NCI-H2227 (cell line): ENCODE measurements at regions not wholly inside any gene's neighbourhood (a gene's known extent, or its start where the extent isn't known, plus 50 kb on each side); places are given as distances from the start of the nearest gene placed in this dataset.

ENCODE experiments used
- DNase-seq: peaks from one replicate; lab custom pipeline; 2025; ENCODE audit not compliant: unreplicated experiment; lab: John Stamatoyannopoulos, UW

GRCh38 chr2:120600335-120600734 is 135.3 kb upstream of the GLI2 start:
- DNase-seq = no peak

DNA sequence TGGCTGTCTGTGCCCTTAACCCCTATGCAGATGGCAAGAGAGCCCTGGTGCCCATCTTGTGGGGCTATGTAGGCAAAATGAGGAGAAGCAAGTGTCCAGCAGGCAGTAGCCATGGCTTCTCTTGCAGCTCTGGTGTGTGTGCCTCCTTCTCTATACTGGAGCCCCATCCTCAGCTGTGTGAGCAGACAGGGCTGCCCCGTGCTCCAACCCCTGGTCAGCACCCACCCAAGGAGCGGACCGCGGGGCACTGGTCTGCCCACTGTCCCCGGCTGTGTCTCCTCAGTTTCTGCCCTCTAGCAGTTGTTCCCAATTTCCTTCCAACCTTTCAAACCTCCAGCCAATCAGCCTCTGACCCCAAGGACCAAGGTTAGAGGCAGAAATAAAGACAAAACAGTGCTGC is 134.9 kb upstream of the GLI2 start:
- no peak for DNase-seq

DNA sequence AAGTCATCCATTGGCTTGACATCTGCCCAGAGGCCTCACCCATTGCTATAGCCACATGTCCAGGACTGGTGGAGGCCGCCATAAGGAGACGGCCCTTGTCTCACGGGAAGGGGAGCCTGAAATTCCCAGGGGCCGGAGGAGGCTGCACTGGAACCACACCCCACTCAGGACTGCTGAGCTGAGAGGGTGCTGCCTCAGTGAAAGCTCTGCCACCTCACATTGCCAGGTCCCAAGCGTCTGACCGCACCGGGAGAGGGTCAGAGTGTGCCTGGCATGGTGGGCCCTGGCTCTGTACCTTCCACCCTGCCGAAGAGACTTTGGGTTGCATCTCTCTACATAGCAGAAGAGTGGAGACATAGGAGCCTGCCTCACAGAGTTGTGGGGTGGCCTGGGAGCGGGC is 134.1 kb upstream of the GLI2 start:
- DNase-seq = no peak

GRCh38 chr2:120602251-120602650 is 133.4 kb upstream of the GLI2 start:
- no peak for DNase-seq

- DNase-seq = no peak
Measured at GRCh38 chr2:120604767-120605166, 130.9 kb upstream of the GLI2 start.

DNA sequence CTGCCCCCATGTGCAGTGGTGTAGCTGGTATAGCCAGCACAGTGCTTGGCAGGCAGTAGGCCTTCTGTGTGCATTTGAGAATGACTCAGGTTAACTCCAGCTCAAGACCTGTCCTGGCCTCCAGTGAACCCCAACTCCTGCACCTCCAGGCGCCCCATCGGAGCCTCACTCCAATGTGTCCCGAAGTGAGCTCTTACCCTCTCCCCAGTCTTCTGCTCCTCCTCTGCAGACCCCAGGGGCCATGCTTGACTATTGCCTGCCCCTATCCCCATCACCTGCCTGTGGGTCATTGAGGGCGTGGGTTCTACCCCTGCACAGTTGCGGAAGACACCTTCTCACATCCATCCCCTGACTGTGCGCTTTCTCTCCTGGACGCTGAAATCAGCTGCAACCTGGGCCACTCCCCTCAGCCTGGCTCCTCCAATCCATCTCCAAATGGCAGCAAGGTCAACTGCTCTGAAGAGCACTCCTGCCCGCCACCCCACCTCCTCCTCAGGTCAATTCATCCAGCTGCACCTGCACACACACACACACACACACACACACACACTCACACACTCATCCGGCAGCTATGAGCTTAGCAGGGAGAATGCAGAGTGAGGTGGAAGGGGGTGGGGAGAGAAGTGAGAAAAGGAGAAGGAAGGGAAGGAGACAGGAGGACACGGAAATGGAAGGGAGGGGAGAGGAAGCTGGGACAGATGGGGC is 130.3 kb upstream of the GLI2 start:
- DNase-seq = no peak

DNA sequence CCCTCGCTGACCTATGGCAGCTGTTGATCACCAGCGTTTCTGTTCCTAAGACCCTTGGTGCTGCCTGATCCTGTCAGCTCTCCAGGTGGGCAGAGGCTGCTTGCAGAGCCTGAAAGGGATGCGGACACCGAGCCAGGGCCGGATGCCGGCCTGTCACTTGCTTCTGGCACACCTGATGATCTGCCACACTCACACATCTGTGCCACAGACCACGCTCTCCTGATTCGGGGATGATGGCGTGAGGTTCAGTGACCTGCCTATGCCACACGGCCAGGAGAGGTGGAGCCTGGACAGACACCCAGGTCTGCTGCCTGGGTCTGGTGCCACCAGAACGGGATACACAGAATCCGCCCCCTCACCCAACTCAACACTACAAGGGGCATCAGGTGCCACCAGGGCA is 129.4 kb upstream of the GLI2 start:
- no peak for DNase-seq

- DNase-seq = no peak
Measured at GRCh38 chr2:120606931-120607330, 128.7 kb upstream of the GLI2 start.

DNA sequence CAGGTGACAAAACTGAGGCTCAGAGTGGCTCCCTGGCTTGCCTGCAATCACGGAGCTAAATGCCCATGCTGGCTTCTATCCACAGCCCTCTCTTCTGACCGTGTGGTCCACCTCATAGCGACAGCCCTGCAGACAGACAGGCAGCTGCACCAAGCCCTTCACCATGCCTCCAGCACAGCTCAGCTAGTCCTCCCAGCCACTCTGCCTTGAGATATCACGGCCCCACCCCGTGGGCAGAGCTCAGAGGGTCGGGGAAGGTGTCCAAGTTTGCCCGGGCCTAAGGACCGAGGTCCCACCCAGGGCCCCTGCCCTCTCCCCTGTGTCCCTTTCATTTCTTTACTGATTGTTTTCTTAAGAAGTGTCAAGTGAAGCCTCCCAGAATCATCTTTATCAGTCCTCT is 128.2 kb upstream of the GLI2 start:
- DNase-seq = no peak

GRCh38 chr2:120607996-120608395 is 127.7 kb upstream of the GLI2 start:
- no peak for DNase-seq

- no peak for DNase-seq
Measured at GRCh38 chr2:120609826-120610395, 125.8 kb upstream of the GLI2 start.

- DNase-seq = no peak
Measured at GRCh38 chr2:120611016-120611415, 124.7 kb upstream of the GLI2 start.

- DNase-seq = no peak
Measured at GRCh38 chr2:120611961-120612360, 123.7 kb upstream of the GLI2 start.

- DNase-seq = no peak
Measured at GRCh38 chr2:120612471-120612870, 123.2 kb upstream of the GLI2 start.

- no peak for DNase-seq
Measured at GRCh38 chr2:120612931-120613330, 122.7 kb upstream of the GLI2 start.

DNA sequence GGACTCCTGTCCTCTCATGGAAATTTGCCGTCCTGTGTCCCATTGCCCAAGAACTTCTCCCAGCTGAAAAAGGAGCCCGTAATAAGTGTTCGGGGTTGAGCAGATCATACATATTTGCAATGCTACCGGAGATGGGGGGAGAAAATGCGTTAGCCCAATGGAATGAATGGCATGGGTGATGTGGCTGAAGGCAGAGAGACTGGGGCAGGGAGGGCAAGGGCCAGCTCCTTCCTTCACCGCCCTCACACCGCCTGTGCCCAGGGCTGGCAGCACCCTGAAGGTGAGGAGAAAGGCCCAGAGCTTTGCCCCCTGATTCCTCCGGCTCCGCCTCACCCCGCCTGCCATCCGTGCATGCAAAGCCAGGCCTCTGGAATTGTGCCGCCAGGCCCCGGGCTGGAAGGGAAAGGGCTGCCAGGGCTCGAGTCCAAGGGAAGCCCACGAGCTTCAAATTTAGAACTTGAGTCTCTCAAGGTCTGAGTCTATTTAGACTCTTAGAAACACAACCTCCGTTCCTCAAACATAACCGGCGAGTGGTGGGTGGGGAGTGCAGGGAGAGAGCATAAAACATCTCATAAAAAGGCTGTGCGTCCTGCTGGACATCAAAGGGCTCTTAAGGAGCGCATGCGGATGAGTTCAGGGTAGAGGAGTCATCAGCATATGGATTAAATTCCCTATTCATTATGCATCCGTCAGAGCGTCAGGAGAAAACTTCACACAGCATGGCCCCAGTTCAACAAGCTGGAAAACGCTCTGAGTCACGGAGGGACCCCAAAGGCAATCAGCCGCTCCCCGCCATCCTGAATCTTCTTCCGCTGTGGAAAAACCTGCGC is 121.7 kb upstream of the GLI2 start:
- no peak for DNase-seq

- DNase-seq = no peak
Measured at GRCh38 chr2:120614901-120615300, 120.8 kb upstream of the GLI2 start.

DNA sequence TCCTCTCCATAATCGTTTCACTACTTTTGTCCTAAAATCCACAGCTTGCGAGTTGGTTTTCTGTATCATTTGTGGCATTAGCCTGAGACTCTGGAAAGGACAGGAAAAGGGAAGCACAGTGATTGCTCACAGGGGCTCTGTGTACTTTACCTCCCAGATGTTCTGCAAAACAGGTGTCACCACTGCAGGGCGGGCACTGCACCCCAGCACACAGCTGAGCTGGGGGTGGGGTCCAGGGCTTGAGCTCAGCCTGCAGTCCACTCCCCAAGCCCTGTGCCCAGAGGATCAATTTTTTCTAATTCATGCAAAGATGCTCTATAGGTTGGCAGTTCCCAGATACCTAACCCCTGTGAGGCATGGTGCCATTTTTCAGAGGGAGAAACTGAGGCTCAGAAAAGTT is 119.4 kb upstream of the GLI2 start:
- DNase-seq = no peak

DNA sequence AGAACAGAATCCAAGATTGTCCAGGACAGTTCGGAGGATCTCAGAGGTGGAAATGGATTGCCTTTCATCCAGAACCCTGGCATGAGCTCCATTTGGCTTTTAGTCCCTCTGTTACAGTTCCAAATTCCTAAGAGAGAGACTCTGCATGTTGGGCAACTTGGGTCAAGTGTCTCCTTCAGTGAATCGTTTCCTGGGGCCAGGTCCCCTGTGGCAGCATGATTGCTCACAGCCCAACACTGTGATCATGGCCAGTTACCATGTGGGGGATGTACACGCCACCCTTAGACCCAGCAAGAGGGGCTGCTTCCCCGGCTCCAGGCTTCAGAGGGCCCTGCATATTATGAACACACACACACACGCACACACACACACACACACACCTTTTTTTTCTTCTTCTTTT is 118.6 kb upstream of the GLI2 start:
- no peak for DNase-seq

DNA sequence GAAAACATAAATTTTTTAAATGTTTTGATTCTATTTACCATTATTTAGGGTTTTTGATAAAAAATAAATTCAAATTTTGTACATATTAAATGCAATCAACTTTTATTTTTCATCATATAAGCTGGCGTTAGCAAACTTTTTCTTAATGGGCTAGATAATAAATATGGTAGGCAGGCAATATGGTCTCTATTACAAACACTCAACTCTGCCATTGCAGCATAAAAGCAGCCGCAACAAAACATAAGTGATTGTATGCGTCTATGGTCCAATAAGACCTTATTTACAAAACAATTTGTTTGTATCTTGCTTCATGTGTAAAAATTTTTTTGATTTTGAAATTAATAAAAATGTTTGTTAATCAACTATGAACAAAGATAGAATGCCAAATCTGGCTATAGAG is 116.8 kb upstream of the GLI2 start:
- no peak for DNase-seq

DNA sequence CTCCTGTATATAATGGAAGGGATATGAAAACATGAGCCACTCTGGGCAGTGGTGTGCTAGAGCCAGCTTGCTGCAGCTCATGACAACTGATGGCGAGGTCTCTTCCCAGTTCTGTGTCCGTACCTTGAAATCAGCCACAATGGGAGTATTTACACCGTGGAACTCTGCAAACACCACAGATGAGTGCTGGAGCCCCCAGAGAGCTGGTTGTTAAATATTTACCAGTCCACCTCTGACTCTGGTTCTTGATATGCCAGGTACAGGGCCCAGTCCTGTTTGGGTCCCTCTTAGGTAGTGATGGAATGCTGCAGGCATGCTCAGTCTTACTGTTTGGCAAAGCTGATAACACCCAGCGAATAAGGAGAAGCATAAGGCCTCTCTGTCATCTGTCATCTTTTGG is 116.1 kb upstream of the GLI2 start:
- DNase-seq = no peak

DNA sequence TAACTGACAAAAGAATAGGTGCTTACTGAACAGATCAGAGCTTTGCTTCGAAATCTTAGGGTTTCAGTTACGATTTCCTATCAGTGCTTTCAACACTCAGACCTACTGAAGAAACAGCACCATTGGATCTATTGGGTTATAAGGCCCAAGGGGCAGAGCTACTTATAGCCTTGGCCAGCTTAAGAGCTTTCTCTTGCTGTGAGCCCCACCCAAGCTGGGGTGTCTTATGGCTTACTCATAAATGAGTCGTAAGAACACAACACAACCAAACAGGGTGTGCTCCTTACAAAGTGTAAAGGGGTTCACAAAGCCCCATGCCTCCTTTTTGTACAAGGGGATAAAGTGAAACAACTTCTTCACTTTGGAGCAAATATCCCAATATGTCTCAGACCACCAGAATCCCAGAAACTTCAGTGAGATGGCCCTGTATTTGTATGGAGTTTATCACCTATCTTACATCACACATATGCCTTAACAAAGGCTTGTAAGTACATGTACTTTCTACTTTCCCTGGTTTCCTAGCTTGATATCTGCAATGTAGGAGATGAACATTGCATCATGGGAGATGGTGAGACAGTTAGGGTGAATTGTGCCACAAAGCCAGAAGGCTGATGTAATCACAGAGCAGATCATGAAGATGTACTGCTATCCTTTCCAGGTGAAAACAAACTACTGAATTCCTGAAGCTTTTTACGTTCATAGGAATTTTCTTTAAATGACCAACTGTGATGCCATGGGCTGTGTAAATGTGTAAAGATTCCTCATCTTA is 115.5 kb upstream of the GLI2 start:
- DNase-seq = no peak
